MM.1S (cell line): ENCODE measurements at regions not wholly inside any gene's neighbourhood (a gene's known extent, or its start where the extent isn't known, plus 50 kb on each side); places are given as distances from the start of the nearest gene placed in this dataset.
"Not testable (repeated sequence)": the region's sequence is repeated elsewhere in the genome, so short reads cannot be mapped to it uniquely, and the experiment has no call there.

Experiments used
- DNase-seq: peaks from one replicate; pipeline ENCODE4 v3.0.0-alpha.2; 2015
- H2AFZ ChIP-seq: fragments of 300-600 bp; sonication (generic); 2 replicates; pipeline ENCODE4 v1.6.0; 2016; ENCODE audit warnings: antibody characterized with exemption, low read length
- H3F3A ChIP-seq: fragments of 300-600 bp; sonication (generic); 2 replicates; pipeline ENCODE4 v1.6.1; 2016; ENCODE audit warnings: mild to moderate bottlenecking, antibody characterized with exemption, low read length, moderate library complexity, mixed read lengths; ENCODE audit not compliant: insufficient read depth
- H3K27ac ChIP-seq: fragments of 300-600 bp; sonication (generic); 2 replicates; pipeline ENCODE4 v1.5.1; 2016; ENCODE audit warnings: mild to moderate bottlenecking, low read length
- H3K27me3 ChIP-seq: fragments of 300-600 bp; sonication (generic); replicated peaks from 2 replicates; pipeline ENCODE4 v1.6.0; 2016; ENCODE audit warnings: low read length; ENCODE audit not compliant: insufficient read depth
- H3K36me3 ChIP-seq: fragments of 300-600 bp; sonication (generic); replicated peaks from 2 replicates; pipeline ENCODE4 v1.6.1; 2016; ENCODE audit warnings: mild to moderate bottlenecking, low read length, mixed read lengths; ENCODE audit not compliant: insufficient read depth
- H3K4me1 ChIP-seq: fragments of 300-600 bp; sonication (generic); 2 replicates; pipeline ENCODE4 v1.6.1; 2016; ENCODE audit warnings: low read length, mixed read lengths
- H3K4me2 ChIP-seq: fragments of 300-600 bp; sonication (generic); 2 replicates; pipeline ENCODE4 v1.6.0; 2016; ENCODE audit warnings: low read depth, low read length
- H3K4me3 ChIP-seq: fragments of 300-600 bp; sonication (generic); 2 replicates; pipeline ENCODE4 v1.5.1; 2016; ENCODE audit warnings: low read length, mixed read lengths
- H3K79me2 ChIP-seq: fragments of 300-600 bp; sonication (generic); 2 replicates; pipeline ENCODE4 v1.6.1; 2016; ENCODE audit warnings: mixed run types, low read length, mixed read lengths
- H3K9ac ChIP-seq: fragments of 300-600 bp; sonication (generic); 2 replicates; pipeline ENCODE4 v1.6.1; 2016; ENCODE audit warnings: low read length, mixed read lengths
- H3K9me2 ChIP-seq: fragments of 300-600 bp; sonication (generic); replicated peaks from 2 replicates; pipeline ENCODE4 v1.6.1; 2016; ENCODE audit warnings: mild to moderate bottlenecking, low read length, mixed read lengths; ENCODE audit not compliant: insufficient read depth
- H3K9me3 ChIP-seq: fragments of 300-600 bp; sonication (generic); replicated peaks from 2 replicates; pipeline ENCODE4 v1.6.1; 2016; ENCODE audit warnings: mild to moderate bottlenecking, low read length, mixed read lengths; ENCODE audit not compliant: insufficient read depth
- H4K20me1 ChIP-seq: fragments of 300-600 bp; sonication (generic); 2 replicates; pipeline ENCODE4 v1.6.1; 2016; ENCODE audit warnings: mild to moderate bottlenecking, low read length, moderate library complexity, mixed read lengths; ENCODE audit not compliant: insufficient read depth

- H4K20me1 ChIP-seq, H3K4me2 ChIP-seq, H3K27me3 ChIP-seq, H3K79me2 ChIP-seq, H3K27ac ChIP-seq, H3K4me1 ChIP-seq, H3K36me3 ChIP-seq, H3K9me3 ChIP-seq, H3K4me3 ChIP-seq, H3F3A ChIP-seq, H2AFZ ChIP-seq, DNase-seq, H3K9ac ChIP-seq, H3K9me2 ChIP-seq: not testable (repeated sequence)
Measured at GRCh38 chr16:15247971-15248370, 130.1 kb downstream of the NPIPA5 start.

- not testable (repeated sequence) for H3K4me3 ChIP-seq, H3F3A ChIP-seq, H3K4me2 ChIP-seq, H2AFZ ChIP-seq, H3K9me2 ChIP-seq, H3K36me3 ChIP-seq, H3K79me2 ChIP-seq, H3K9me3 ChIP-seq, H4K20me1 ChIP-seq, H3K27ac ChIP-seq, H3K9ac ChIP-seq, H3K4me1 ChIP-seq, DNase-seq, H3K27me3 ChIP-seq
Measured at GRCh38 chr16:15236674-15237323, 141.3 kb downstream of the NPIPA5 start.

GRCh38 chr16:15235140-15235539, 141.1 kb upstream of the RRN3 start:
- not testable (repeated sequence) for H3K27me3 ChIP-seq, H3K9ac ChIP-seq, H3K4me1 ChIP-seq, DNase-seq, H3K79me2 ChIP-seq, H3K9me3 ChIP-seq, H3K4me2 ChIP-seq, H3K27ac ChIP-seq, H3K9me2 ChIP-seq, H4K20me1 ChIP-seq, H3K4me3 ChIP-seq, H3K36me3 ChIP-seq, H2AFZ ChIP-seq, H3F3A ChIP-seq

- not testable (repeated sequence) for H3K4me3 ChIP-seq, H3K36me3 ChIP-seq
Measured at GRCh38 chr16:15234702-15235101, 140.6 kb upstream of the RRN3 start.

GRCh38 chr16:15230432-15230831, 136.4 kb upstream of the RRN3 start:
- H3K27me3 ChIP-seq, H3K36me3 ChIP-seq: not testable (repeated sequence)

More at GRCh38 chr16:15234702-15235101, 140.6 kb upstream of the RRN3 start:
- H3F3A ChIP-seq, H3K9me2 ChIP-seq, H3K4me2 ChIP-seq, H3K79me2 ChIP-seq, H4K20me1 ChIP-seq, DNase-seq, H3K9ac ChIP-seq, H3K27me3 ChIP-seq, H2AFZ ChIP-seq, H3K27ac ChIP-seq, H3K4me1 ChIP-seq, H3K9me3 ChIP-seq: not testable (repeated sequence)

DNA sequence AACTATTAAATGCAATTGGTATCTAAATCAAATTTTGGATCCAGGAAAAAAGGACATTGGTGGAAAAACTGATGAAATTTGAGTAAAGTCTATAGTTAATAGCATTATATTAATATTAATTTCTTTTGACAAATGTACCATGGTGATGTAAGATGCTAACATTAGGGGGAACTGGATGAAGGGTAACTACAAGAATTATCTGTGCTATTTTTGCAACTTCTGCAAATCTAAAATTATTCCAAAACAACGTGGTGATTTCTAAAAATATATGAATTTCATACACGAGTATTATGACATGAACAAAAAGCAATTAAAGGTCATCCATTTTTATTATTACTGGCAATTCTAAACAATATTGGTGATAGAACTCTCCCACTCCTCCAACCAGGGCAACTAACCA, 135.6 kb upstream of the RRN3 start:
- H3K9ac ChIP-seq, result not testable (repeated sequence)

More at GRCh38 chr16:15230432-15230831, 136.4 kb upstream of the RRN3 start:
- H3F3A ChIP-seq, H3K9me2 ChIP-seq, H3K4me3 ChIP-seq, H3K9ac ChIP-seq, H3K79me2 ChIP-seq, H4K20me1 ChIP-seq, H3K9me3 ChIP-seq, H2AFZ ChIP-seq, DNase-seq, H3K4me1 ChIP-seq, H3K4me2 ChIP-seq, H3K27ac ChIP-seq: not testable (repeated sequence)

GRCh38 chr16:15224651-15225050, 130.6 kb upstream of the RRN3 start:
- H4K20me1 ChIP-seq, H3K79me2 ChIP-seq, H3K9me2 ChIP-seq, H3K4me3 ChIP-seq, H3K36me3 ChIP-seq, H3K9ac ChIP-seq, H3F3A ChIP-seq, H3K4me1 ChIP-seq, H3K27me3 ChIP-seq, H3K9me3 ChIP-seq, H2AFZ ChIP-seq, H3K27ac ChIP-seq, DNase-seq, H3K4me2 ChIP-seq: not testable (repeated sequence)

More for the DNA sequence above, 135.6 kb upstream of the RRN3 start:
- not testable (repeated sequence) for H3K79me2 ChIP-seq, H3F3A ChIP-seq, H3K9me2 ChIP-seq, H3K4me1 ChIP-seq, H3K4me2 ChIP-seq, H3K9me3 ChIP-seq, DNase-seq, H3K4me3 ChIP-seq, H3K27ac ChIP-seq, H2AFZ ChIP-seq, H4K20me1 ChIP-seq, H3K36me3 ChIP-seq, H3K27me3 ChIP-seq

DNA sequence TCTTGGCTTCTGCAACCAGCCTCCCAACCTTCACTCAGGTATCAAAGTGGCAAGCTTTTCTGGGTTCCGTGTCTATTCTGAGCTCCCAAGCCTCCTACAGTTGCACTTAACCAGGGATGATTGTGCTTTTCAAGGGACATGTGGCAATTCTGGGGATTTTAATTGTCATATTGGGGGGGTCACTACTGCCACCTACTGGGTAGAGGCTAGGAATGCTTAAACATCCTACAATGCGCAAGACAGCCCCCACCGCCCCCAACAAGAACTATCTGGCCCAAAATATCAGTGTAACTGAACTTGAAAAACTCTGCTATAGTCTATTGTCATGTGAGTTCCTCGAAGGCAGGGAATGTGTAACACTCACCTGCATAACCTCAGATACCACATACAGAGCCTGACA, 129.3 kb upstream of the RRN3 start:
- H3K27ac ChIP-seq, H3K9ac ChIP-seq, H3K9me2 ChIP-seq, H3K79me2 ChIP-seq, H3K9me3 ChIP-seq, H4K20me1 ChIP-seq, H3K4me3 ChIP-seq, H3K4me1 ChIP-seq, H3F3A ChIP-seq, H3K36me3 ChIP-seq, DNase-seq, H3K27me3 ChIP-seq, H3K4me2 ChIP-seq, H2AFZ ChIP-seq: not testable (repeated sequence)
